Stomach (tissue), 4 donors: ENCODE measurements at regions not wholly inside any gene's neighbourhood (a gene's known extent, or its start where the extent isn't known, plus 50 kb on each side); places are given as distances from the start of the nearest gene placed in this dataset.

Source experiments
- EP300 ChIP-seq: sonication (generic); formaldehyde crosslinking; IDR thresholded peaks from one replicate; pipeline ENCODE4 v1.6.1; 2017; ENCODE audit warnings: antibody characterized with exemption
- POLR2A ChIP-seq, 4 donors: fragments of 450-650 bp; IDR thresholded peaks; one replicate each; pipeline ENCODE4 v1.6.1; 2016; ENCODE audit warnings: antibody characterized with exemption in 4 of 4, control low read depth in 2 of 4, mild to moderate bottlenecking in 1 of 4, moderate library complexity in 1 of 4
- POLR2AphosphoS5 ChIP-seq, 3 donors: sonication (generic); formaldehyde crosslinking; IDR thresholded peaks; one replicate each; pipeline ENCODE4 v1.6.1; 2016; ENCODE audit warnings: antibody characterized with exemption in 3 of 3
- TF ChIP-seq, protein P1 (sequence below), 7 experiments: fragments of 450-650 bp in 4 of 7; fragments of 200-600 bp in 3 of 7; sonication (generic) in 3 of 7; IDR thresholded peaks; one replicate each; pipeline ENCODE4 v1.5.1; 2016 to 2019; ENCODE audit warnings: antibody characterized with exemption in 7 of 7, control low read depth in 2 of 7, mild to moderate bottlenecking in 1 of 7

DNA sequence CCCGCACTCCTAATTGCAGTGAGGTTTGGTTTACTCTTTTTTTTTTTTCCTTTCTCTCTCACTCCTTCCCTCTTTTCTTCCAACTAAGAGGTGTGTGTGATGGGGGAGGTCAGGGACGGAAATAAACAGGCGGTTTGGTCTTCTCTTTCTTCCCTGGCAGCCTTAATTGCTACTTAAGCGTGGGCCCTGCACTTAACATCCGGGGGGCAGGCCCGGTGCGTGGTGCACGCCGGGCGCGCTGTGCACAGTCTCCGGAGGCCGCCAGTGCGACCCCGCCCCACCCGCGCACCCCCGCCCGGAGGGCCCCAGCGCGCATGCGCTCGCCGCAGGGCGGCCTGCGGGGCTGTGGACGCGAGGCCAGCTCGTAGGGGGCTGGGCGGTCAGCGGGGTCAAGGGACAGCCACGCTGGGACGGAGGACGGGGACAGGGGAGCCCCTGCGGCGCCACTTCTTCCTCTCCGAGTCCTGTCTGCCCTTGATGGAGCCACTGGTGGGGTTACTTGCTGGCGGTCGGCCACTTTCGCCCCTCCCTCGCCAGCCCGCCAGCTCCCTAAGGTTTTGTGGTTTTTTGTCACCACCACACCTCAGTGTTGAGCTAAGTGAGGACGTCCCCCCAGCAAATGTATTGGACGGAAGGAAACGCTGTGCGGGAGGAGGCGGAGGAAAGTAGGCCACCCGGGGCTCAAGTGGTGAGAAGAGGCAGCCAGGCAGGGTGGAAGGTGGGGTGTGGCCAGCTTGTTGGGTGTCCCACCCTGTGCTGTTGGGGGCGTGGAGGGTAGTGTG, 120.9 kb downstream of the MRM1 start:
- TF ChIP-seq, protein P1, sequence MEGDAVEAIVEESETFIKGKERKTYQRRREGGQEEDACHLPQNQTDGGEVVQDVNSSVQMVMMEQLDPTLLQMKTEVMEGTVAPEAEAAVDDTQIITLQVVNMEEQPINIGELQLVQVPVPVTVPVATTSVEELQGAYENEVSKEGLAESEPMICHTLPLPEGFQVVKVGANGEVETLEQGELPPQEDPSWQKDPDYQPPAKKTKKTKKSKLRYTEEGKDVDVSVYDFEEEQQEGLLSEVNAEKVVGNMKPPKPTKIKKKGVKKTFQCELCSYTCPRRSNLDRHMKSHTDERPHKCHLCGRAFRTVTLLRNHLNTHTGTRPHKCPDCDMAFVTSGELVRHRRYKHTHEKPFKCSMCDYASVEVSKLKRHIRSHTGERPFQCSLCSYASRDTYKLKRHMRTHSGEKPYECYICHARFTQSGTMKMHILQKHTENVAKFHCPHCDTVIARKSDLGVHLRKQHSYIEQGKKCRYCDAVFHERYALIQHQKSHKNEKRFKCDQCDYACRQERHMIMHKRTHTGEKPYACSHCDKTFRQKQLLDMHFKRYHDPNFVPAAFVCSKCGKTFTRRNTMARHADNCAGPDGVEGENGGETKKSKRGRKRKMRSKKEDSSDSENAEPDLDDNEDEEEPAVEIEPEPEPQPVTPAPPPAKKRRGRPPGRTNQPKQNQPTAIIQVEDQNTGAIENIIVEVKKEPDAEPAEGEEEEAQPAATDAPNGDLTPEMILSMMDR (IDR thresholded peaks at IDR 0.05): no peak
- no peak for TF ChIP-seq POLR2A (IDR thresholded peaks at IDR 0.05)
- TF ChIP-seq POLR2AphosphoS5 (IDR thresholded peaks at IDR 0.05): no peak
- no peak for TF ChIP-seq EP300
